ENCODE measurements at regions not wholly inside any gene's neighbourhood (a gene's known extent, or its start where the extent isn't known, plus 50 kb on each side); places are given as distances from the start of the nearest gene placed in this dataset.

GRCh38 chr12:59973515-59973914 lies 377.7 kb downstream of the SLC16A7 start:
- Mint-ChIP-seq H3K27me3 (ENCODE audit: low read depth, poor library complexity) (peaks cover 3% of the 10 kb centered on the region), H3K36me3 (ENCODE audit: low read depth) (no peaks in the 10 kb centered on the region), H3K27ac (no peak overlapping the region), H3K4me3 (no peak overlapping the region), H3K4me1 (no peaks in the 10 kb centered on the region), H3K9me3 (no peaks in the 10 kb centered on the region)
- no peak for DNase-seq
- TF ChIP-seq CTCF (IDR thresholded peaks at IDR 0.05), result no peak

GRCh38 chr12:59977779-59978178 lies 381.9 kb downstream of the SLC16A7 start:
- Mint-ChIP-seq H3K27ac (no peak overlapping the region), H3K4me3 (no peak overlapping the region), H3K27me3 (ENCODE audit: low read depth, poor library complexity) (peaks cover 3% of the 10 kb centered on the region), H3K9me3 (no peaks in the 10 kb centered on the region), H3K4me1 (no peaks in the 10 kb centered on the region), H3K36me3 (ENCODE audit: low read depth) (no peaks in the 10 kb centered on the region)
- no peak for DNase-seq
- TF ChIP-seq CTCF (IDR thresholded peaks at IDR 0.05), result no peak

DNA sequence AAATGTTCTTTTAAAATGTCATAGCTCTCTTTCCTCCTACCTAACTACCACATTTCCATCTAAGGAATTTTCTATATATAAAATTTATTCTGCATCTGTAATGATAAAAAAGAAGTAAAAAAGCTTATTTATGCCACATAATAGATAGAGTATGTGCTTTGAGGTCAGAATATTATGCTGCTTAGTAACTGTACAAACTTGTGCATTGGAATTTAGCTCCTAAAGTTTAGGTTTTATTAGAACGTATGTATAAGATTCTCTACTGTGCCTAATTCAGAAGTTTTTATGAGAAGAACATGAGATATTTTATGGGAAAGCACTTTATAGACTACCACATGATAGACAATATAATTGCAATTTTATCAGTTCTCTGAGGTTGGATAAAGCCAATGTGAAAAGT lies 384.6 kb downstream of the SLC16A7 start:
- H3K4me1 Mint-ChIP-seq, result no peaks in the 10 kb centered on the region
- no peak overlapping the region for H3K4me3 Mint-ChIP-seq
- H3K36me3 Mint-ChIP-seq (ENCODE audit: low read depth), result no peaks in the 10 kb centered on the region
- no peaks in the 10 kb centered on the region for H3K9me3 Mint-ChIP-seq
- H3K27ac Mint-ChIP-seq, result no peak overlapping the region
- DNase-seq, result no peak
- TF ChIP-seq CTCF (IDR thresholded peaks at IDR 0.05), result no peak
- peaks cover 3% of the 10 kb centered on the region for H3K27me3 Mint-ChIP-seq (ENCODE audit: low read depth, poor library complexity)

DNA sequence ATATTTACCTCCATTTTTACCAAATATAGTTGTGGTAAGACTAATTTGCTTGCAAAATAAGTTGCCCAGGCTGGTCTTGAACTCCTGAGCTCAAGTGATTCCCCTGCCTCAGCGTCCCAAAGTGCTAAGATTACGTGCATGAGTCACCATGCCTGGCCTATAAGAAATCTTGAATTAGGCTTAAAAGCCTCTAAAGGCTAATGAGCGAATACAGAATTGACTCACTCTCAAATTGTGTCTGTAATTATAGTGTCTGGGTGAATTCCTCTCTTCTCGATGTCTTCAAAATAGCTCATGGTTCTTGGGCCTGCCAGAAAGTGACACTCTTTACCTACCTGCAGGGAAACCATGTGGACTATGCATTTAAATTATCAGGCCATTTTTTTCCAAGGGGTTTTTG lies 403.5 kb downstream of the SLC16A7 start:
- no peak overlapping the region for H3K4me3 Mint-ChIP-seq
- no peak overlapping the region for H3K27ac Mint-ChIP-seq
- DNase-seq, result no peak
- TF ChIP-seq CTCF (IDR thresholded peaks at IDR 0.05), result no peak
- H3K4me1 Mint-ChIP-seq, result no peaks in the 10 kb centered on the region
- H3K9me3 Mint-ChIP-seq, result peaks cover 7% of the 10 kb centered on the region
- H3K36me3 Mint-ChIP-seq (ENCODE audit: low read depth), result no peaks in the 10 kb centered on the region
- H3K27me3 Mint-ChIP-seq (ENCODE audit: low read depth, poor library complexity), result no peaks in the 10 kb centered on the region

- no peaks in the 10 kb centered on the region for H3K27me3 Mint-ChIP-seq (ENCODE audit: low read depth, poor library complexity)
- TF ChIP-seq CTCF (IDR thresholded peaks at IDR 0.05), result no peak
- no peak overlapping the region for H3K27ac Mint-ChIP-seq
- H3K4me3 Mint-ChIP-seq, result no peak overlapping the region
- DNase-seq, result no peak
- no peaks in the 10 kb centered on the region for H3K9me3 Mint-ChIP-seq
- no peaks in the 10 kb centered on the region for H3K4me1 Mint-ChIP-seq
- no peaks in the 10 kb centered on the region for H3K36me3 Mint-ChIP-seq (ENCODE audit: low read depth)
Measured at GRCh38 chr12:60010486-60010885, 414.7 kb downstream of the SLC16A7 start.

DNA sequence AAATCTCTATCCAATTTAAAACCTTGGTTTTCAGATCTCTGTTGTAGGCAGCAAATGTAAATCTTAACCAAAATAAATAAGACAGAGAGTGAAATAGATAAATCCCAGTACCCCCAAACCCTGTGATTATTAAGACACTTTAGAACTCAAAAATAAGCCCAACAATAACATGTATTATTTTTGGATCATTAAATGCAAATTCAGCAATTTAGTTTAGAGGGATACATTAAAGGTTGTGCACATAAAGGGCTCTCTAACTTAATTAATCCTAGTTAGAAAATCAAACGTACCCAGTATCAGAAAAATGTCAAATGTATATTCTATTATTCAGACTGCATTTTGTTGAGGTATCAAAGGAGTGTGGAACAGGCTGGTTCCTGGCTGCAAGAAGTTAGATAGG lies 416.8 kb downstream of the SLC16A7 start:
- H3K4me1 Mint-ChIP-seq, result no peaks in the 10 kb centered on the region
- H3K9me3 Mint-ChIP-seq, result no peaks in the 10 kb centered on the region
- no peaks in the 10 kb centered on the region for H3K27me3 Mint-ChIP-seq (ENCODE audit: low read depth, poor library complexity)
- H3K27ac Mint-ChIP-seq, result no peak overlapping the region
- no peak for TF ChIP-seq CTCF (IDR thresholded peaks at IDR 0.05)
- no peaks in the 10 kb centered on the region for H3K36me3 Mint-ChIP-seq (ENCODE audit: low read depth)
- H3K4me3 Mint-ChIP-seq, result no peak overlapping the region
- no peak for DNase-seq

Measured in nephron progenitor cell (in vitro differentiated cells).